ENCODE measurements at regions not wholly inside any gene's neighbourhood (a gene's known extent, or its start where the extent isn't known, plus 50 kb on each side); places are given as distances from the start of the nearest gene placed in this dataset.

DNA sequence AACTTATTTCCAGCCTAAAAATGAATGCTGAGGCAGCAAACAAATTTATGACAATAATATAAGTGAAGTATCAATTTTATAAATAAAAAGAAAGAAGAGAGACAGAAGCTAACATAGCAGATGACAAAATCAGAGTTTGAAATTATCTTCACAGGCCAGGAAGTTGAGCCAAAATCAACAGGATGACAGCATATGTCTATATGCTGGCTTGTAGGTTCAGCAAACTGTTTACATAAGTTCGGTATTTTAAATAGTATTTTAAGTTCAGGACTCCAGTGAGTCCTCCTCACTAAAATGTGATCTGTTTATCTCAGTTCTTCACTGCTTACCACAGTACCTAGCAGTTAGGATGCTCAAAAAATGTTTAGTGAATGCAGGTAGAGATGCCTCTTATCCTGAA lies 359.6 kb upstream of the SMC2 start:
- no peak for TF ChIP-seq GATA2 (IDR thresholded peaks at IDR 0.05; ENCODE audit: low read depth, low read length)
- TF ChIP-seq GATA3 (IDR thresholded peaks at IDR 0.05; ENCODE audit: low read depth, low read length): no peak

Data from SH-SY5Y (cell line).